ENCODE measurements at regions not wholly inside any gene's neighbourhood (a gene's known extent, or its start where the extent isn't known, plus 50 kb on each side); places are given as distances from the start of the nearest gene placed in this dataset.
"Not testable (repeated sequence)": the region's sequence is repeated elsewhere in the genome, so short reads cannot be mapped to it uniquely, and the experiment has no call there.

DNA sequence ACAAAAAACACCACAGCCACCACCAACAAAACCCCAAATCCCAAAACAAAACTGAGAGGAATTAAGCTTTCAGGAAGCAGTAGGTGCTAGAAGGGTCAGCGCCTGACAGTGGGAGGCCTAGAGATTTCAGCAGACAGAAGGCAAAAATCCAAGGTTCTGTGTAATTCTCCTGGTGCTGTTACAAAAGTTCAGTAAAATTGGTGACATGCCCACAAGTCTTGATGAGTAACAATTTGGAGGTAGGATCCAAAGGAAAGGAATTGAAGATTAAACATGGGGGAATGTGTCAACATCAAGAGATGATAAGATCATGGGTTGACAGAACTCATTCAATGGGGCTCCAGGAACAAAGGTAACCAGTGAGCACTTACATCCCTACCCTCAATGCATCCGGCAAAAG, 653.8 kb upstream of the CPEB2 start:
- no peak overlapping the region for H3K4me3 Mint-ChIP-seq
- intact Hi-C loops (cut with micrococcal nuclease): no loop called here
- H3K4me3 ChIP-seq (ENCODE audit: low read length): no peak overlapping the region

DNA sequence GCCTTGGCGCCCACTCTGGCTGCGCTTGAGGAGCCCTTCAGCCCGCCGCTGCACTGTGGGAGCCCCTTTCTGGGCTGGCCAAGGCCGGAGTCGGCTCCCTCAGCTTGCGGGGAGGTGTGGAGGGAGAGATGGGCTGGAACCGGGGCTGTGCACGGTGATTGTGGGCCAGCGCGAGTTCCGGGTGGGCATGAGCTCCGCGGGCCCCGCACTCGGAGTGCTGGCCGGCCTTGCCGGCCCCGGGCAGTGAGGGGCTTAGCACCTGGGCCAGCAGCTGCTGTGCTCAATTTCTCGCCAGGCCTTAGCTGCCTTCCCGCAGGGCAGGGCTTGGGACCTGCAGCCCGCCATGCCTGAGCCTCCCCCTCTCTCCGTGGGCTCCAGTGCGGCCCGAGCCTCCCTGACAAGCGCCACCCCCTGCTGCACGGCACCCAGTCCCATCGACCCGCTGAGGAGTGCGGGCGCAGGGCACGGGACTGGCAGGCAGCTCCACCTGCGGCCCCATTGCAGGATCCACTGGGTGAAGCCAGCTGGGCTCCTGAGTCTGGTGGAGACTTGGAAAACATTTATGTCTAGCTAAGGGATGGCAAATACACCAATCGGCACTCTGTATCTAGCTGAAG, 643.6 kb upstream of the CPEB2 start:
- H3K36me3 Mint-ChIP-seq; ATAC-seq; H3K4me1 Mint-ChIP-seq; H3K4me3 ChIP-seq (ENCODE audit: low read length); H3K36me3 ChIP-seq (ENCODE audit: control insufficient read depth, insufficient read depth, low read length); intact Hi-C loops (cut with micrococcal nuclease); H3K4me1 ChIP-seq (ENCODE audit: control insufficient read depth, insufficient read depth, low read length); H3K4me3 Mint-ChIP-seq; H3K27me3 Mint-ChIP-seq (ENCODE audit: low read depth in 2 of 2); H3K27ac Mint-ChIP-seq; H3K9me3 ChIP-seq (ENCODE audit: control insufficient read depth, insufficient read depth, low read length); DNase-seq; H3K27me3 ChIP-seq (ENCODE audit: control insufficient read depth, insufficient read depth, low read length); H3K9me3 Mint-ChIP-seq; H3K27ac ChIP-seq (ENCODE audit: low read length): not testable (repeated sequence)
- 94% methylated on average over 34 of the region's 34 CpGs for WGBS (ENCODE audit: insufficient coverage)

More for the DNA sequence above, 653.8 kb upstream of the CPEB2 start:
- no peak for DNase-seq
- Mint-ChIP-seq H3K27me3 (ENCODE audit: low read depth in 2 of 2) (peaks cover 0 to 4% of the 10 kb centered on the region in 2 donors), H3K36me3 (no peaks in the 10 kb centered on the region), H3K9me3 (peaks cover 0 to 2% of the 10 kb centered on the region in 2 donors), H3K4me1 (peaks cover 0 to 5% of the 10 kb centered on the region in 2 donors), H3K27ac (no peak overlapping the region)
- TF ChIP-seq, protein P1, sequence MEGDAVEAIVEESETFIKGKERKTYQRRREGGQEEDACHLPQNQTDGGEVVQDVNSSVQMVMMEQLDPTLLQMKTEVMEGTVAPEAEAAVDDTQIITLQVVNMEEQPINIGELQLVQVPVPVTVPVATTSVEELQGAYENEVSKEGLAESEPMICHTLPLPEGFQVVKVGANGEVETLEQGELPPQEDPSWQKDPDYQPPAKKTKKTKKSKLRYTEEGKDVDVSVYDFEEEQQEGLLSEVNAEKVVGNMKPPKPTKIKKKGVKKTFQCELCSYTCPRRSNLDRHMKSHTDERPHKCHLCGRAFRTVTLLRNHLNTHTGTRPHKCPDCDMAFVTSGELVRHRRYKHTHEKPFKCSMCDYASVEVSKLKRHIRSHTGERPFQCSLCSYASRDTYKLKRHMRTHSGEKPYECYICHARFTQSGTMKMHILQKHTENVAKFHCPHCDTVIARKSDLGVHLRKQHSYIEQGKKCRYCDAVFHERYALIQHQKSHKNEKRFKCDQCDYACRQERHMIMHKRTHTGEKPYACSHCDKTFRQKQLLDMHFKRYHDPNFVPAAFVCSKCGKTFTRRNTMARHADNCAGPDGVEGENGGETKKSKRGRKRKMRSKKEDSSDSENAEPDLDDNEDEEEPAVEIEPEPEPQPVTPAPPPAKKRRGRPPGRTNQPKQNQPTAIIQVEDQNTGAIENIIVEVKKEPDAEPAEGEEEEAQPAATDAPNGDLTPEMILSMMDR (IDR thresholded peaks at IDR 0.05): no peak
- ATAC-seq: no peak
- no peaks in the 10 kb centered on the region for H3K4me1 ChIP-seq (ENCODE audit: control insufficient read depth, insufficient read depth, low read length)
- H3K27ac ChIP-seq (ENCODE audit: low read length): no peak overlapping the region
- H3K9me3 ChIP-seq (ENCODE audit: control insufficient read depth, insufficient read depth, low read length): no peaks in the 10 kb centered on the region
- no peaks in the 10 kb centered on the region for H3K27me3 ChIP-seq (ENCODE audit: control insufficient read depth, insufficient read depth, low read length)
- WGBS (ENCODE audit: insufficient coverage): 91% methylated on average over 1 of the region's 2 CpGs
- H3K36me3 ChIP-seq (ENCODE audit: control insufficient read depth, insufficient read depth, low read length): no peaks in the 10 kb centered on the region

DNA sequence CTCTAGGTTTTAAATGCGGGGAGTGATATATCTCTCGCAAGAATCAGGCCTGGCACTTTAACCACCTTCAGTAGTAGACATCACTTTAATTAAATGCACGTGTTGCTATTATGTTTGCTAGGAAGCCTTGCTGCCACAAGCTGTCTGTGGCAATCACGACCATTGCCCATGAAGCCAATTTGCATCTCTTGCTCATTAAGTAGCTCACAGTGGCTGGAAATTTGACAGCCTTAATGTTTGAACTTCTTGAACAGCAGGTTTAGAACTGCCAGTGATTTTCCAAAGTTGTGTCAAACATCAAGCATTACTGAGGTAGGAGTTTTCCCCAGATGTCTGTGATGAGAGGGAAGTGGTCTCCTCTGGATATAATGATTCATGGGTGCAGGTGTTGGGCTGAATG, 642.3 kb upstream of the CPEB2 start:
- intact Hi-C loops (cut with micrococcal nuclease): no loop called here
- Mint-ChIP-seq H3K4me1 (no peaks in the 10 kb centered on the region), H3K9me3 (peaks cover 3 to 4% of the 10 kb centered on the region in 2 donors), H3K27ac (no peak overlapping the region), H3K36me3 (no peaks in the 10 kb centered on the region), H3K4me3 (no peak overlapping the region), H3K27me3 (ENCODE audit: low read depth in 2 of 2) (no peaks in the 10 kb centered on the region)
- no peaks in the 10 kb centered on the region for H3K36me3 ChIP-seq (ENCODE audit: control insufficient read depth, insufficient read depth, low read length)
- H3K27ac ChIP-seq (ENCODE audit: low read length): no peak overlapping the region
- DNase-seq: no peak
- H3K4me3 ChIP-seq (ENCODE audit: low read length): no peak overlapping the region
- no peak for ATAC-seq
- H3K9me3 ChIP-seq (ENCODE audit: control insufficient read depth, insufficient read depth, low read length): no peaks in the 10 kb centered on the region
- no peaks in the 10 kb centered on the region for H3K4me1 ChIP-seq (ENCODE audit: control insufficient read depth, insufficient read depth, low read length)
- no peaks in the 10 kb centered on the region for H3K27me3 ChIP-seq (ENCODE audit: control insufficient read depth, insufficient read depth, low read length)
- TF ChIP-seq, protein P1 (IDR thresholded peaks at IDR 0.05): no peak
- WGBS (ENCODE audit: insufficient coverage): 87% methylated on average over 4 of the region's 4 CpGs

DNA sequence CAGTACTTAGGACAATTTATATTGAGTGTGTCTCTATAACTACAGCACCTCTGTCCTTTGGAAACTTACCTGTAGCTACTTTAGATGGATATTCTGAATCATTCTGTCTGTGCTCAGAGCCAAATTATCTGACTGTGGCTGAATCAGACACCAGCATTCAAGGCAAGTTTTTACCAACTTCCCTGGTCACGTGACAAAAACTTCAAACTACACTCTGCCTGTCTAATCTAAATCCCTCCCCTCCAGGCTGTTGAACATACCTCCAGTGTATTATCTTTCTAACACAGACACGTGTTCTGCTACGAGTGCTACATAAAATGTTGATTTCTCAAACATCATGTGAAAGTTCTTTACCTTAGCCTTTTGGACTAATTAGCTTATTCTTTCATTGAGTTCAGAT, 641.2 kb upstream of the CPEB2 start:
- peaks cover 3 to 4% of the 10 kb centered on the region in 2 donors for H3K9me3 Mint-ChIP-seq
- ATAC-seq (no peak), DNase-seq (no peak)
- WGBS (ENCODE audit: insufficient coverage): 86% methylated on average over 3 of the region's 3 CpGs
- no peaks in the 10 kb centered on the region for H3K4me1 Mint-ChIP-seq
- H3K36me3 Mint-ChIP-seq: no peaks in the 10 kb centered on the region
- no peaks in the 10 kb centered on the region for H3K36me3 ChIP-seq (ENCODE audit: control insufficient read depth, insufficient read depth, low read length)
- H3K27me3 ChIP-seq (ENCODE audit: control insufficient read depth, insufficient read depth, low read length): no peaks in the 10 kb centered on the region
- intact Hi-C loops (cut with micrococcal nuclease): no loop called here
- no peak overlapping the region for H3K4me3 Mint-ChIP-seq
- H3K9me3 ChIP-seq (ENCODE audit: control insufficient read depth, insufficient read depth, low read length): no peaks in the 10 kb centered on the region
- H3K4me3 ChIP-seq (ENCODE audit: low read length): no peak overlapping the region
- H3K27ac Mint-ChIP-seq: no peak overlapping the region
- TF ChIP-seq, protein P1 (IDR thresholded peaks at IDR 0.05): no peak
- H3K27me3 Mint-ChIP-seq (ENCODE audit: low read depth in 2 of 2): no peaks in the 10 kb centered on the region
- no peaks in the 10 kb centered on the region for H3K4me1 ChIP-seq (ENCODE audit: control insufficient read depth, insufficient read depth, low read length)
- no peak overlapping the region for H3K27ac ChIP-seq (ENCODE audit: low read length)

All from natural killer cell (primary cell).